ENCODE measurements at regions not wholly inside any gene's neighbourhood (a gene's known extent, or its start where the extent isn't known, plus 50 kb on each side); places are given as distances from the start of the nearest gene placed in this dataset.

GRCh38 chr4:110412354-110413065 is 63.4 kb upstream of the ENPEP start:
- TF ChIP-seq CTCF (IDR thresholded peaks at IDR 0.05): no peak
- TF ChIP-seq POLR2AphosphoS5 (IDR thresholded peaks at IDR 0.05): peak in 1 of 3 donors; percentile 39
- no peak for TF ChIP-seq EP300 (IDR thresholded peaks at IDR 0.05; ENCODE audit: low read depth)
- TF ChIP-seq POLR2A (IDR thresholded peaks at IDR 0.05): no peak

Data from transverse colon (tissue), 4 donors.